Vagina (tissue), 2 donors: ENCODE measurements at regions not wholly inside any gene's neighbourhood (a gene's known extent, or its start where the extent isn't known, plus 50 kb on each side); places are given as distances from the start of the nearest gene placed in this dataset.

Source experiments
- DNase-seq, 2 donors: peaks; one replicate each; pipeline ENCODE4 v3.0.0-alpha.2; 2017; ENCODE audit errors: extremely low spot score in 2 of 2
- H3K27ac ChIP-seq: fragments of 200-600 bp; sonication (generic); one replicate; pipeline ENCODE4 v1.5.1; 2019
- H3K27me3 ChIP-seq: fragments of 200-600 bp; sonication (generic); one replicate; pipeline ENCODE4 v1.5.1; 2019
- H3K36me3 ChIP-seq, 2 donors: fragments of 200-600 bp; sonication (generic); one replicate each; pipeline ENCODE4 v1.5.1; 2017 to 2019
- H3K4me1 ChIP-seq: fragments of 200-600 bp; sonication (generic); one replicate; pipeline ENCODE4 v1.5.1; 2019
- H3K4me3 ChIP-seq, 2 donors: fragments of 200-600 bp; sonication (generic); 1 replicate in 1 of 2; 2 replicates in 1 of 2; pipeline ENCODE4 v1.5.1; 2016 to 2019
- H3K9me3 ChIP-seq: fragments of 200-600 bp; sonication (generic); one replicate; pipeline ENCODE4 v1.5.1; 2019
- CTCF ChIP-seq, 3 experiments: fragments of 450-650 bp in 2 of 3; fragments of 200-600 bp in 1 of 3; sonication (generic) in 1 of 3; IDR thresholded peaks; one replicate each; pipeline ENCODE4 v1.5.1; 2017 to 2019; ENCODE audit warnings: antibody characterized with exemption in 3 of 3, mild to moderate bottlenecking in 2 of 3, moderate library complexity in 2 of 3
- POLR2A ChIP-seq, 2 donors: fragments of 450-650 bp; IDR thresholded peaks; one replicate each; pipeline ENCODE4 v1.6.1; 2017; ENCODE audit warnings: antibody characterized with exemption in 2 of 2, mild to moderate bottlenecking in 2 of 2, moderate library complexity in 2 of 2
- POLR2AphosphoS5 ChIP-seq, 2 donors: sonication (generic); formaldehyde crosslinking; IDR thresholded peaks; one replicate each; pipeline ENCODE4 v1.9.0; 2017; ENCODE audit warnings: antibody characterized with exemption in 2 of 2, mild to moderate bottlenecking in 2 of 2, low read depth in 1 of 2; ENCODE audit not compliant: insufficient read depth in 1 of 2
- intact Hi-C: fragments of 100-400 bp; cut with DNase I; formaldehyde crosslinking; loops from one replicate; pipeline ENCODE4 v1.15.1; 2023

GRCh38 chr4:153962311-153963039 is 173.6 kb upstream of the SFRP2 start:
- TF ChIP-seq CTCF (IDR thresholded peaks at IDR 0.05) (no peak), POLR2A (IDR thresholded peaks at IDR 0.05) (no peak), POLR2AphosphoS5 (IDR thresholded peaks at IDR 0.05; ENCODE audit: insufficient read depth in 1 of 2, low read depth in 1 of 2) (no peak)

GRCh38 chr4:153955327-153955726 is 166.4 kb upstream of the SFRP2 start:
- no peak for TF ChIP-seq POLR2A (IDR thresholded peaks at IDR 0.05)
- no peak for TF ChIP-seq POLR2AphosphoS5 (IDR thresholded peaks at IDR 0.05; ENCODE audit: insufficient read depth in 1 of 2, low read depth in 1 of 2)
- TF ChIP-seq CTCF (IDR thresholded peaks at IDR 0.05) = no peak
- Histone ChIP-seq H3K9me3 (no peaks in the 10 kb centered on the region), H3K27me3 (no peaks in the 10 kb centered on the region), H3K27ac (no peak overlapping the region), H3K4me1 (no peaks in the 10 kb centered on the region), H3K4me3 (no peak overlapping the region), H3K36me3 (no peaks in the 10 kb centered on the region)
- intact Hi-C loops = no loop called here
- DNase-seq = no peak

More at GRCh38 chr4:153962311-153963039, 173.6 kb upstream of the SFRP2 start:
- no peaks in the 10 kb centered on the region for H3K27me3 ChIP-seq
- H3K4me3 ChIP-seq = no peak overlapping the region
- DNase-seq = no peak
- intact Hi-C loops = no loop called here
- no peak overlapping the region for H3K27ac ChIP-seq
- no peaks in the 10 kb centered on the region for H3K9me3 ChIP-seq
- H3K36me3 ChIP-seq = no peaks in the 10 kb centered on the region
- no peaks in the 10 kb centered on the region for H3K4me1 ChIP-seq

- Histone ChIP-seq H3K27me3 (no peaks in the 10 kb centered on the region), H3K36me3 (no peaks in the 10 kb centered on the region), H3K4me1 (no peaks in the 10 kb centered on the region), H3K4me3 (no peak overlapping the region), H3K27ac (no peak overlapping the region), H3K9me3 (no peaks in the 10 kb centered on the region)
- intact Hi-C loops = no loop called here
- TF ChIP-seq POLR2A (IDR thresholded peaks at IDR 0.05) = no peak
- TF ChIP-seq CTCF (IDR thresholded peaks at IDR 0.05) = no peak
- no peak for TF ChIP-seq POLR2AphosphoS5 (IDR thresholded peaks at IDR 0.05; ENCODE audit: insufficient read depth in 1 of 2, low read depth in 1 of 2)
- no peak for DNase-seq
Measured at GRCh38 chr4:153954654-153955053, 165.8 kb upstream of the SFRP2 start.

- no peaks in the 10 kb centered on the region for H3K27me3 ChIP-seq
- no peak for TF ChIP-seq POLR2A (IDR thresholded peaks at IDR 0.05)
- no peak for TF ChIP-seq POLR2AphosphoS5 (IDR thresholded peaks at IDR 0.05; ENCODE audit: insufficient read depth in 1 of 2, low read depth in 1 of 2)
- TF ChIP-seq CTCF (IDR thresholded peaks at IDR 0.05) = no peak
- intact Hi-C loops = no loop called here
Measured at GRCh38 chr4:153950100-153950979, 161.5 kb upstream of the SFRP2 start.

More at GRCh38 chr4:153950100-153950979, 161.5 kb upstream of the SFRP2 start:
- H3K4me3 ChIP-seq = no peak overlapping the region
- no peaks in the 10 kb centered on the region for H3K36me3 ChIP-seq
- no peaks in the 10 kb centered on the region for H3K9me3 ChIP-seq
- no peak overlapping the region for H3K27ac ChIP-seq
- DNase-seq = no peak
- H3K4me1 ChIP-seq = no peaks in the 10 kb centered on the region
